ENCODE measurements at regions not wholly inside any gene's neighbourhood (a gene's known extent, or its start where the extent isn't known, plus 50 kb on each side); places are given as distances from the start of the nearest gene placed in this dataset.
"Not testable (repeated sequence)": the region's sequence is repeated elsewhere in the genome, so short reads cannot be mapped to it uniquely, and the experiment has no call there.

- DNase-seq (ENCODE audit: low spot score): no peak
Observed at GRCh38 chr13:53101883-53102282, 73.3 kb downstream of the OLFM4 start.

DNA sequence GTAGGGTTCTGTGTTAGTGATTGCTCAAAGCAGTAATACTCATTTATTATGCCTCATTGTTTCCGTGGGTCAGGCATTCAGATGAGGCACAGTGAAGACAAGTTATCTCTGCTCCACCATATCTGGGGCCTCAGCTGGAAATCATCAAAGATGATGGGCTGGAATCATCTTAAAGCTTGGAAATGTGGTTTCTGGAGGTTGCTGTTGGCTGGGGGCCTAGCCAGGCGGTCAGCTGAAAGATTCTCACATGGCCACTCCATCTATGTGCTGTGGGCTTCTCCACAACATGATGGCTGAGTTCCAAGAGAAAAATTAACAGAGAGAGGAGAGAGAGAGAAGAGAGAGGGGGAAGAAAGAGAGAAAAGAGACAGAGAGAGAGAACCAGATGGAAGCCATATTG is 75.5 kb downstream of the OLFM4 start:
- DNase-seq (ENCODE audit: low spot score): no peak

- no peak for DNase-seq (ENCODE audit: low spot score)
Observed at GRCh38 chr13:53105477-53105876, 76.9 kb downstream of the OLFM4 start.

- no peak for DNase-seq (ENCODE audit: low spot score)
Observed at GRCh38 chr13:53105890-53106289, 77.3 kb downstream of the OLFM4 start.

DNA sequence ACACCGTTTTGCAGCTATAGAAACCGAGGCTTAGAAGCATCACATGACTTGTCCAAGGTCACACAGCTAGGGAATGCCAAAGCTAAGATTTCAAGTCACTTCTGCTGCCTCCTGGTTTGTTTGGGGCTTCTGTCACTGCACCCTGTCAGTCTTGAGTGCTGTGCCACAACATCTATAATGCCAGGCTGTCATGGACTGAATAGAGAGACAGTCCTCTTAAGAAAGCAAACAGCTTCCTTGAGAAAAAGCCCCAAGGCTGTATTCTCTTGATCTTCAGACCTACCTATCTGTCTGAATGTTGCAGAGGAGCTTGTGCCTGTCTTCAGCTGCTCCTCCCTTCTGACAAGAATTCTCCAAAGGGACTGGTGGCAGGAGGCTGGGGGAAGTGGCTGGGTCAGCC is 81.6 kb downstream of the OLFM4 start:
- DNase-seq (ENCODE audit: low spot score): no peak

DNA sequence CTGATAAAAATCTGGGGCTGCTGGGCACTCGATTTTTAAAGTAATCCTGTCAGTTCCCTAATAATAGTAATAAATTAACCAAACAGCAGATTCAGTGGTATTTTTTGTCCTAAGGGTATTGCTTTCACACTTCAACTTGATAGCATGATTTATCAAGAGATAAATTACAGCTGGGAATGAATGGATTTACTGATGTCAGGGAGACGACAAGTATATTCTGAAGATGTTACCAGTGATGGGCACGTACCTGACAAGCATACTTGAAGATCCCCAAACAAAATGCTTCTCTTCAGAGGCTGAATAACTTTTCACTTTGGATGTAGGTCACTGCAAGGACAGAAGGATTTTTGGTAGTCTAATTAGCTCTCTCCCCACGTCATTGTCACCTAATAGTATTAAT is 82.0 kb downstream of the OLFM4 start:
- DNase-seq (ENCODE audit: low spot score): no peak

GRCh38 chr13:53112522-53112921 is 83.9 kb downstream of the OLFM4 start:
- DNase-seq (ENCODE audit: low spot score): no peak

DNA sequence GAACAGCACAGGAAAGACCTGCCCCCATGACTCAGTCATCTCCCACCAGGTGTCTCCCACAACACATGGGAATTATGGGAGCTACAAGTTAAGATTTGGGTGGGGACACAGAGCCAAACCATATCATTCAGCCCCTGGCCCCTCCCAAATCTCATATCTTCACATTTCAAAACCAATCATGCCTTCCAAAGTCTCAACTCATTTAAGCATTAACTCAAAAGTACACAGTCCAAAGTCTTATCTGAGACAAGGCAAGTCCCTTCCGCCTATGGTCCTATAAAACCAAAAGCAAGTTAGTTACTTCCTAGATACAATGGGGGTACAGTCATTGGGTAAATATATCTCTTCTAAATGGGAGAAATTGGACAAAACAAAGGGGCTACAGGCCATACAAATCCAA is 88.4 kb downstream of the OLFM4 start:
- DNase-seq (ENCODE audit: low spot score): not testable (repeated sequence)

DNA sequence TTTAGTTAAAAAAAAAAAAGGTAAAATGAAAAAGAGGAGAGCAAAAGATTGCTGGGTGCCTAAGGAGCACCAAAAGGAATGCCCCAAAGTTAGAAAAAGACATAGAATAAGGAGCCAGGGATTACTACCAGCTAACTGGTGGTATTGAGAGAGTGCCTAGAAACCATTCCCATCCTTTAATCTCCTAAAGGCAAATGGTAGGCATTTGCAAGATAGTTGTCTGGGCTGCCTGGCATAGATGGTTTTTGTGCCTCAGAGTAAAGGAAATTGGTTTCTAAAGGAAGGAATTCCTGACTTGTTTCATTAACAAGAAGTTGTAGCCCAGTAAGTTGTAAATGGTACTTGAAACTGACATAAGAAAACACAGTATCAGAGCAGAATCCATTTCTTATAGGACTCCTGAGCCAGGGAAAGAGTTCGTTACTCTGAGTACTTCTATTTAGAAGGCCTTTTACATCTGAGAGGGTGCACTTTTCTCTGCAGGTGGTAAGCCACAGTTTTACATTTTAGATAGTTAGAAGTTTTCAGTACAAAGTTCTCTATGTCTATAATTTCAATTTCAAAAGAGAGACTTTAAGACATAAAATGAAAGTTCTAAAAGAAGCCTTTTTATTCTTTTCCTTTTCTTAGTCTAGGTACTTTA is 92.6 kb downstream of the OLFM4 start:
- DNase-seq (ENCODE audit: low spot score): no peak

- no peak for DNase-seq (ENCODE audit: low spot score)
Observed at GRCh38 chr13:53121919-53122318, 93.3 kb downstream of the OLFM4 start.

DNA sequence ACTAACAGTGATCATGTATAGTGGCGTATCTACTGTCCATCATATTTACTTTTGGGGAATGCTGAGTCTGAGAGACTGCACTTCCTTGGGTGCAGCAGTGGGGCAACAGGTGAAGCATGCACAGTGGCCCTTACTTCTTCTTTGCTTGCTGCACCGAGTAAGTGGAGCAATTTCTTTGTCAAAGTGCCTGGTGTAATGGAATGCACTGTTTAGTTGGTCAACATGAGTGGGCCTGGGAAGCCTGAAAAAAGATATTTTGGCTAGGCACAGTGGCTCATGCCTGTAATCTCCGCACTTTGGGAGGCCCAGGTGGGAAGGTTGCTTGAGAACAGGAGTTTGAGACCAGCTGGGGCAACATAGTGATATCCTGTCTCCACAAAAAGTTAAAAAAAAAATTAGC is 94.9 kb downstream of the OLFM4 start:
- no peak for DNase-seq (ENCODE audit: low spot score)

GRCh38 chr13:53124623-53125022 is 96.0 kb downstream of the OLFM4 start:
- DNase-seq (ENCODE audit: low spot score): no peak

DNA sequence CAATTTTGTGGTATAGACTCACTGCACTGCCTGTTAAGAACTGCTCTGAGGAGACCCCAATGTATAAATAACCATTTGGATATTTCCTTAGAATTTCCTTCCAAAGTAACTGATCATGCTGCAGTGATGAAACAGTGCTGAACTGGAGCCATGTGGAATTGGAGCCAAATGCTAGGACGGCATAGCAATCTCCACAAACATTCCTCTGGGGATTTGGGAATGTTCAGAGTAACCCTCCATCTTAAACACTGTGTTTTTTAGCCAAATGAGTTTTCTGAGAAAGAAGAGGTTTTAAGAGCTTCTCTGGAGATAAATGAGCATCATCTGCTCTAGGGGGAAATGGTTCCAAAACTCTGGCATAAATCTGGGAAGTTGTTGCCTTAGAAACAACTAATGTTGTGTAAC is 98.2 kb downstream of the OLFM4 start:
- peak; percentile 37 for DNase-seq (ENCODE audit: low spot score)

DNA sequence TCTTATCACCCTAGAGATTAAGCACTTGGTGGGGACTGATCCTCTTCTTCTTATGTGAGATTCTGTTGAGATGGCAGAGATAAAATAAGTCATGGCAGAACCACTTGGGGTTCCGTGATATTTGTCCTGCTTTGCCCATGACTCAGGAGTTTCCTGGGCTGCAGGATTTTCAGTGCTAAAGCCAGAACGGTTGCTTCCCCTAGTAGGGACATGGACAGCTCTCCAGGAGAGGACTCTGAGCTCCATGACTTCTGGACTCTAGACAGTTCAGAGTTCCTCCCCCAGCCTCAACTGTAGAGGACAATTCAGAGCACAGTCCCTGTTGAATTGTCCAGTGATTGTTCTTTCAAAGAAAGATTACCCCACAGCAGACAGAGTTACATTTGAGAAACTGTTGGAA is 98.8 kb downstream of the OLFM4 start:
- DNase-seq (ENCODE audit: low spot score): no peak

- DNase-seq (ENCODE audit: low spot score): no peak
Observed at GRCh38 chr13:53129864-53130393, 101.3 kb downstream of the OLFM4 start.

DNA sequence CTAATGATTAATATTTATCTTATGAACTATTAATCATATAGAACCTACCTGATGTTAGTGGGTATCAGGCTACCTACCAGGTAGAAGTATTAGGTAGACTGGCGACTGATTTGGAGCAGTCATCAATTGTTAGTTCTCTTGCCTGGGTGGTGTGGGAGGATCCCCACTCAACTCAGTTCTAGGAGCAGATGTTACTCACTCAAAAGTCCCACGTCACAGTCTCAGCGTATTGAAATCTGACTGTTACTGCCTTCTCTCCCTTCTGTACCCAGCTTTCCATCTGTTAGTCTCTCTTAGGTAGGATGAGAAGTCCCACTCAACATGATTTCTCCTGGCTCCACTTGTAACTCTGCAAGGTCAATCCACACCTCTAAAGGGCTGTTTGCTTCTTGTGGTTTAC is 102.7 kb downstream of the OLFM4 start:
- no peak for DNase-seq (ENCODE audit: low spot score)

- no peak for DNase-seq (ENCODE audit: low spot score)
Observed at GRCh38 chr13:53135301-53135700, 106.7 kb downstream of the OLFM4 start.

GRCh38 chr13:53136554-53137215 is 108.1 kb downstream of the OLFM4 start:
- no peak for DNase-seq (ENCODE audit: low spot score)

DNA sequence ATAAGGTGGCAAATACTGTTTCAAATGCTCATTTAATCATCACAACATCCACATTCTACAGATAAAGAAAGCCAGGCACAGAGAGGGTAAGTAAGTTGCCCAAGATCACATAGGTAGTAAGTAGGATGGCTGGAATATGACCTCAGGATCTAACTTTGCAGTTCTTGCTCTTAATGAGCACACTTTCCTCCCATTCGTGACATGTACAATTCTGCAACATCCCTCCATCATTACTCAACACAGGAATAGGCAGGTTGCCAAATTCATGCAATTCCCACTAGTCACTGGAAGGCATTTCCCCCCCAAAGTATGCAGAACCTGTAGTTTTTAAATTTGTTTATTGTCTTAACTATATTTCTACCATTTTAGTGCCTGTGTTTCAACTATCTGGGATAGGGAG is 109.2 kb downstream of the OLFM4 start:
- peak; percentile 63 for DNase-seq (ENCODE audit: low spot score)

GRCh38 chr13:53138376-53139036 is 109.9 kb downstream of the OLFM4 start:
- DNase-seq (ENCODE audit: low spot score): peak; percentile 46

DNA sequence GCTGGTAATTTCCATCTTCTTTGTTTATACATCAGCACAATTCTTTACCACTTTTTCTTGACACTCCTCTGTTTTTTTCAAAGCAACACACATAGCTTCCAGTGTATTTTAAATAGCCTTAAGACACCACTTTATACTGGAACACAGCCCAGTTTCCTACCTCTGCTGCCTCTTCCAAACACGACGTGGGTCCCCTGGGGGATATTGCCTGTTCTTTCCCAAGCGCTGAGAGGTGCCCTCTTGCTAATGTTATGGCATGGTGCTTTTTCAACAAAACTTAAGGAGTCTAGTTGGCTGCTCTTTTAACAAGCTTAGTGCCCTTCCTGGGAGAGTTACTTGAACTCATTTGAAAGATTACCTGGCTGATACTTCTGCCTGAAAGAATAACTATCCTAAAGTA is 112.7 kb downstream of the OLFM4 start:
- no peak for DNase-seq (ENCODE audit: low spot score)

DNA sequence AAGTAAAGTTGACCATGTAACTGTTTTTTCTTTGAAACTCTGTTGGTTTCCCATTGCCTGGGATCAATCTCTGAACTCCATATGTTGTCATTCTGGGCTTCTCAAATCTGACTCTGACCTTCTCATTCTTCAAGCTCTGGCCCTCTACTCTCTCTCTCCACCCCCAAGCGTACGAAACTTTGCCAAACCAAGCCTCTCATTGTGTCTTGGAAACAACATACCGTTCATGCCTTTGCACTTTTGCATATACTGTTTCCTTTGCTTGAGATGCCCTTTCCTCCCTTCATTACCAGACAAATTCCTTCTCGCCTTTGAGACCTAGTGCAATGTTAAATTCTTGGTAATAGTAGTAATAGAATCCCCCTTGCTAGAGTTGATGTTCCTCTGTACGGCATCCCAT is 113.7 kb downstream of the OLFM4 start:
- DNase-seq (ENCODE audit: low spot score): no peak

GRCh38 chr13:53143757-53144339 is 115.2 kb downstream of the OLFM4 start:
- no peak for DNase-seq (ENCODE audit: low spot score)
